Endothelial cell (in vitro differentiated cells): ENCODE measurements at regions not wholly inside any gene's neighbourhood (a gene's known extent, or its start where the extent isn't known, plus 50 kb on each side); places are given as distances from the start of the nearest gene placed in this dataset.

Experiments used
- DNase-seq: peaks from one replicate; pipeline ENCODE4 v3.0.0; 2021; ENCODE audit warnings: low spot score
- H3K27ac Mint-ChIP-seq: one replicate; pipeline ENCODE4 v1.8.0; 2021; ENCODE audit warnings: mixed read lengths, inconsistent platforms; ENCODE audit not compliant: unreplicated experiment
- H3K27me3 Mint-ChIP-seq: one replicate; pipeline ENCODE4 v1.8.0; 2021; ENCODE audit warnings: mild to moderate bottlenecking, moderate library complexity, mixed read lengths, inconsistent platforms; ENCODE audit not compliant: unreplicated experiment
- H3K36me3 Mint-ChIP-seq: one replicate; pipeline ENCODE4 v1.8.0; 2021; ENCODE audit warnings: mild to moderate bottlenecking, low read depth, mixed read lengths, inconsistent platforms; ENCODE audit not compliant: unreplicated experiment
- H3K4me1 Mint-ChIP-seq: one replicate; pipeline ENCODE4 v1.8.0; 2021; ENCODE audit warnings: mild to moderate bottlenecking, mixed read lengths, inconsistent platforms; ENCODE audit not compliant: unreplicated experiment
- H3K4me3 Mint-ChIP-seq: one replicate; pipeline ENCODE4 v1.8.0; 2021; ENCODE audit warnings: mild to moderate bottlenecking, mixed read lengths, inconsistent platforms; ENCODE audit not compliant: unreplicated experiment
- H3K9me3 Mint-ChIP-seq: one replicate; pipeline ENCODE4 v1.8.0; 2021; ENCODE audit warnings: mixed read lengths, inconsistent platforms; ENCODE audit not compliant: unreplicated experiment
- TF ChIP-seq, protein P1 (sequence below): fragments of 200-600 bp; sonication (generic); IDR thresholded peaks from one replicate; pipeline ENCODE4 v1.5.0; 2021; ENCODE audit warnings: antibody characterized with exemption; ENCODE audit not compliant: unreplicated experiment

- Mint-ChIP-seq H3K4me3 (no peak overlapping the region), H3K4me1 (no peaks in the 10 kb centered on the region), H3K36me3 (no peaks in the 10 kb centered on the region), H3K9me3 (no peaks in the 10 kb centered on the region), H3K27me3 (no peaks in the 10 kb centered on the region), H3K27ac (no peak overlapping the region)
- DNase-seq = no peak
- TF ChIP-seq, protein P1, sequence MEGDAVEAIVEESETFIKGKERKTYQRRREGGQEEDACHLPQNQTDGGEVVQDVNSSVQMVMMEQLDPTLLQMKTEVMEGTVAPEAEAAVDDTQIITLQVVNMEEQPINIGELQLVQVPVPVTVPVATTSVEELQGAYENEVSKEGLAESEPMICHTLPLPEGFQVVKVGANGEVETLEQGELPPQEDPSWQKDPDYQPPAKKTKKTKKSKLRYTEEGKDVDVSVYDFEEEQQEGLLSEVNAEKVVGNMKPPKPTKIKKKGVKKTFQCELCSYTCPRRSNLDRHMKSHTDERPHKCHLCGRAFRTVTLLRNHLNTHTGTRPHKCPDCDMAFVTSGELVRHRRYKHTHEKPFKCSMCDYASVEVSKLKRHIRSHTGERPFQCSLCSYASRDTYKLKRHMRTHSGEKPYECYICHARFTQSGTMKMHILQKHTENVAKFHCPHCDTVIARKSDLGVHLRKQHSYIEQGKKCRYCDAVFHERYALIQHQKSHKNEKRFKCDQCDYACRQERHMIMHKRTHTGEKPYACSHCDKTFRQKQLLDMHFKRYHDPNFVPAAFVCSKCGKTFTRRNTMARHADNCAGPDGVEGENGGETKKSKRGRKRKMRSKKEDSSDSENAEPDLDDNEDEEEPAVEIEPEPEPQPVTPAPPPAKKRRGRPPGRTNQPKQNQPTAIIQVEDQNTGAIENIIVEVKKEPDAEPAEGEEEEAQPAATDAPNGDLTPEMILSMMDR = no peak
Measured at GRCh38 chr1:82218846-82219245, 418.1 kb downstream of the ADGRL2 start.

DNA sequence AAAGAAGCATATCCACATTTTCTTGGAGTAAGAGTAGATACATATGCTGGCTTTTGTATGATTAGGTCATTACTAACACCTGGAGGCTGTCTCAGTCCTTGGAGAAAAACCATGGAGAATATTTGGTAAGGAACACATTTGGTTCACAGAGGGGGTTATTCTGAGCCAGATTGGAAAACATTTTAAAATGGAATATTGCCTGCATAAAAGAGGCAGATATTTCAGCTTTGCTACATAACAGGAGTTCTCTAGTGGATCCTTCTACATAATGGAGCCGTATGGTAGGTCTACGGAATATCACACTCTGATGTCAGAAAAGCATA is 415.1 kb downstream of the ADGRL2 start:
- H3K27ac Mint-ChIP-seq = no peak overlapping the region
- no peaks in the 10 kb centered on the region for H3K27me3 Mint-ChIP-seq
- TF ChIP-seq, protein P1 = no peak
- no peaks in the 10 kb centered on the region for H3K36me3 Mint-ChIP-seq
- no peak overlapping the region for H3K4me3 Mint-ChIP-seq
- H3K9me3 Mint-ChIP-seq = no peaks in the 10 kb centered on the region
- DNase-seq = no peak
- no peaks in the 10 kb centered on the region for H3K4me1 Mint-ChIP-seq

- DNase-seq = no peak
- Mint-ChIP-seq H3K36me3 (no peaks in the 10 kb centered on the region), H3K9me3 (no peaks in the 10 kb centered on the region), H3K4me1 (no peaks in the 10 kb centered on the region), H3K27ac (no peak overlapping the region), H3K4me3 (no peak overlapping the region), H3K27me3 (no peaks in the 10 kb centered on the region)
- TF ChIP-seq, protein P1 = no peak
Measured at GRCh38 chr1:82215056-82215852, 414.5 kb downstream of the ADGRL2 start.

- Mint-ChIP-seq H3K4me3 (no peak overlapping the region), H3K4me1 (no peaks in the 10 kb centered on the region), H3K36me3 (no peaks in the 10 kb centered on the region), H3K27me3 (no peaks in the 10 kb centered on the region), H3K27ac (no peak overlapping the region), H3K9me3 (no peaks in the 10 kb centered on the region)
- no peak for DNase-seq
- TF ChIP-seq, protein P1 = no peak
Measured at GRCh38 chr1:82214606-82215005, 413.9 kb downstream of the ADGRL2 start.

- no peak for DNase-seq
- TF ChIP-seq, protein P1 = no peak
Measured at GRCh38 chr1:82197606-82198005, 396.9 kb downstream of the ADGRL2 start.

More at GRCh38 chr1:82197606-82198005, 396.9 kb downstream of the ADGRL2 start:
- Mint-ChIP-seq H3K36me3 (no peaks in the 10 kb centered on the region), H3K4me1 (no peaks in the 10 kb centered on the region), H3K27ac (no peak overlapping the region), H3K27me3 (no peaks in the 10 kb centered on the region), H3K4me3 (no peak overlapping the region), H3K9me3 (no peaks in the 10 kb centered on the region)
